ENCODE measurements at regions not wholly inside any gene's neighbourhood (a gene's known extent, or its start where the extent isn't known, plus 50 kb on each side); places are given as distances from the start of the nearest gene placed in this dataset.

- no peak for TF ChIP-seq CTCF (IDR thresholded peaks at IDR 0.05; ENCODE audit: unreplicated experiment)
- Mint-ChIP-seq H3K4me3 (ENCODE audit: low read depth) (no peak overlapping the region), H3K9me3 (ENCODE audit: low read depth) (peaks cover 11% of the 10 kb centered on the region), H3K36me3 (ENCODE audit: insufficient read depth) (peaks cover 2% of the 10 kb centered on the region), H3K27me3 (no peaks in the 10 kb centered on the region), H3K27ac (peak overlapping the region; percentile 73), H3K4me1 (ENCODE audit: low read depth) (peaks cover 48% of the 10 kb centered on the region)
- no peak for DNase-seq (ENCODE audit: low spot score, unreplicated experiment)
Observed at GRCh38 chr21:38958940-38959691, 153.4 kb downstream of the ETS2 start.

- Mint-ChIP-seq H3K36me3 (ENCODE audit: insufficient read depth) (peaks cover 2% of the 10 kb centered on the region), H3K27ac (no peak overlapping the region), H3K4me3 (ENCODE audit: low read depth) (no peak overlapping the region), H3K9me3 (ENCODE audit: low read depth) (peaks cover 11% of the 10 kb centered on the region), H3K27me3 (no peaks in the 10 kb centered on the region), H3K4me1 (ENCODE audit: low read depth) (peaks cover 55% of the 10 kb centered on the region)
- DNase-seq (ENCODE audit: low spot score, unreplicated experiment) = no peak
- no peak for TF ChIP-seq CTCF (IDR thresholded peaks at IDR 0.05; ENCODE audit: unreplicated experiment)
Observed at GRCh38 chr21:38958323-38958705, 152.6 kb downstream of the ETS2 start.

- no peaks in the 10 kb centered on the region for H3K27me3 Mint-ChIP-seq
- H3K9me3 Mint-ChIP-seq (ENCODE audit: low read depth) = peaks cover 10% of the 10 kb centered on the region
- TF ChIP-seq CTCF (IDR thresholded peaks at IDR 0.05; ENCODE audit: unreplicated experiment) = no peak
- DNase-seq (ENCODE audit: low spot score, unreplicated experiment) = no peak
- peak overlapping the region; percentile 95 for H3K27ac Mint-ChIP-seq
- peaks cover 2% of the 10 kb centered on the region for H3K36me3 Mint-ChIP-seq (ENCODE audit: insufficient read depth)
- H3K4me3 Mint-ChIP-seq (ENCODE audit: low read depth) = no peak overlapping the region
- peaks cover 55% of the 10 kb centered on the region for H3K4me1 Mint-ChIP-seq (ENCODE audit: low read depth)
Observed at GRCh38 chr21:38957575-38958322, 152.0 kb downstream of the ETS2 start.

GRCh38 chr21:38956856-38957571, 151.3 kb downstream of the ETS2 start:
- no peak for TF ChIP-seq CTCF (IDR thresholded peaks at IDR 0.05; ENCODE audit: unreplicated experiment)
- H3K4me3 Mint-ChIP-seq (ENCODE audit: low read depth) = peak overlapping the region; percentile 9
- no peak for DNase-seq (ENCODE audit: low spot score, unreplicated experiment)
- H3K27me3 Mint-ChIP-seq = no peaks in the 10 kb centered on the region
- H3K4me1 Mint-ChIP-seq (ENCODE audit: low read depth) = peaks cover 55% of the 10 kb centered on the region
- H3K27ac Mint-ChIP-seq = peak overlapping the region; percentile 95
- peaks cover 2% of the 10 kb centered on the region for H3K36me3 Mint-ChIP-seq (ENCODE audit: insufficient read depth)
- peaks cover 5% of the 10 kb centered on the region for H3K9me3 Mint-ChIP-seq (ENCODE audit: low read depth)

- Mint-ChIP-seq H3K4me3 (ENCODE audit: low read depth) (no peak overlapping the region), H3K27ac (peak overlapping the region; percentile 95), H3K27me3 (no peaks in the 10 kb centered on the region), H3K4me1 (ENCODE audit: low read depth) (peaks cover 55% of the 10 kb centered on the region), H3K36me3 (ENCODE audit: insufficient read depth) (peaks cover 2% of the 10 kb centered on the region), H3K9me3 (ENCODE audit: low read depth) (no peaks in the 10 kb centered on the region)
- no peak for TF ChIP-seq CTCF (IDR thresholded peaks at IDR 0.05; ENCODE audit: unreplicated experiment)
- no peak for DNase-seq (ENCODE audit: low spot score, unreplicated experiment)
Observed at GRCh38 chr21:38956521-38956855, 150.8 kb downstream of the ETS2 start.

Data from progenitor cell of endocrine pancreas (in vitro differentiated cells).